A673 (cell line): ENCODE measurements at regions not wholly inside any gene's neighbourhood (a gene's known extent, or its start where the extent isn't known, plus 50 kb on each side); places are given as distances from the start of the nearest gene placed in this dataset.

ENCODE experiments used
- EZH2 ChIP-seq: fragments of 200-600 bp; sonication (generic); IDR thresholded peaks from 2 replicates; pipeline ENCODE4 v1.6.1; 2017; ENCODE audit warnings: borderline replicate concordance, low read depth, mild to moderate bottlenecking, mixed read lengths, antibody characterized with exemption, low read length; ENCODE audit not compliant: poor library complexity, severe bottlenecking
- TF ChIP-seq, protein P1 (sequence below): fragments of 300-800, 200-600 bp; sonication (generic); conservative IDR thresholded peaks from 2 replicates; pipeline ENCODE4 v1.5.1; 2017; ENCODE audit warnings: low read depth, mild to moderate bottlenecking, antibody characterized with exemption, low read length, moderate library complexity, mixed read lengths

DNA sequence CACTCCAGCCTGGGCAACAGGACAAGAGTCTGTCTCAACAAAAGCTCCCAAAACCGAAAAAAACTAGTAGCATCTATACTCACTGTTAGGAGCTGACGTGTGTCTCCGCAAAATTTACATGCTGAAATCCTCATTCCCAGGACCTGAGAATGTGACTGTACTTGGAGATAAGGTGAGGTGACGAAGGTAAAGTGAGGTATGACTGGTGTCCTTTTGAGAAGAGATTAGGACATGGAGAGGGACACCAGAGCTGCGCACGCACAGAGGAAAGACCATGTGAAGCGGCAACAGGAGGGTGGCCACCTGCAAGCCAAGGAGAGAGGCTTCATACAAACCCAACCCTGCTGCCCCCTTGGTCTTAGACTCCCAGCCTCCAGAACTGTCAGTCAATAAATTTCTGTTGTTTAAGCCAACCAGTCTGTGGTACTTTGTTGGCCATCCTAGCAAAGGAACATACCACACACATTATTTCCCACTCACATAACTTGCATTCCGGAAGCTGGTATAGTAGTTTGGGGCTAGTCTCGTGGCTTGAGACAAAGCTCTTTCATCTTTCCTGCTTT lies 1154.0 kb upstream of the CELF2 start:
- TF ChIP-seq, protein P1, sequence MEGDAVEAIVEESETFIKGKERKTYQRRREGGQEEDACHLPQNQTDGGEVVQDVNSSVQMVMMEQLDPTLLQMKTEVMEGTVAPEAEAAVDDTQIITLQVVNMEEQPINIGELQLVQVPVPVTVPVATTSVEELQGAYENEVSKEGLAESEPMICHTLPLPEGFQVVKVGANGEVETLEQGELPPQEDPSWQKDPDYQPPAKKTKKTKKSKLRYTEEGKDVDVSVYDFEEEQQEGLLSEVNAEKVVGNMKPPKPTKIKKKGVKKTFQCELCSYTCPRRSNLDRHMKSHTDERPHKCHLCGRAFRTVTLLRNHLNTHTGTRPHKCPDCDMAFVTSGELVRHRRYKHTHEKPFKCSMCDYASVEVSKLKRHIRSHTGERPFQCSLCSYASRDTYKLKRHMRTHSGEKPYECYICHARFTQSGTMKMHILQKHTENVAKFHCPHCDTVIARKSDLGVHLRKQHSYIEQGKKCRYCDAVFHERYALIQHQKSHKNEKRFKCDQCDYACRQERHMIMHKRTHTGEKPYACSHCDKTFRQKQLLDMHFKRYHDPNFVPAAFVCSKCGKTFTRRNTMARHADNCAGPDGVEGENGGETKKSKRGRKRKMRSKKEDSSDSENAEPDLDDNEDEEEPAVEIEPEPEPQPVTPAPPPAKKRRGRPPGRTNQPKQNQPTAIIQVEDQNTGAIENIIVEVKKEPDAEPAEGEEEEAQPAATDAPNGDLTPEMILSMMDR = no peak
- no peak for TF ChIP-seq EZH2
